GM06990 (cell line): ENCODE measurements at regions not wholly inside any gene's neighbourhood (a gene's known extent, or its start where the extent isn't known, plus 50 kb on each side); places are given as distances from the start of the nearest gene placed in this dataset.

ENCODE experiments used
- DNase-seq: peaks from one replicate; pipeline ENCODE4 v3.0.0-alpha.2; 2011; ENCODE audit not compliant: insufficient read length; ENCODE audit errors: extremely low read depth
- H3K27me3 ChIP-seq: replicated peaks from 2 replicates; pipeline ENCODE4 v1.6.0; 2011; ENCODE audit warnings: low read length; ENCODE audit not compliant: control insufficient read depth, insufficient read depth
- H3K36me3 ChIP-seq: 2 replicates; pipeline ENCODE4 v1.5.1; 2011; ENCODE audit warnings: low read length; ENCODE audit not compliant: control insufficient read depth, insufficient read depth
- H3K4me3 ChIP-seq: replicated peaks from 2 replicates; pipeline ENCODE4 v1.5.1; 2011; ENCODE audit warnings: low read depth, mild to moderate bottlenecking, control low read depth, low read length
- TF ChIP-seq, protein P1 (sequence below): IDR thresholded peaks from 2 replicates; pipeline ENCODE4 v1.5.1; 2011; ENCODE audit warnings: low read length, control low read depth, mild to moderate bottlenecking, inconsistent platforms; ENCODE audit not compliant: insufficient read depth, poor library complexity, severe bottlenecking

DNA sequence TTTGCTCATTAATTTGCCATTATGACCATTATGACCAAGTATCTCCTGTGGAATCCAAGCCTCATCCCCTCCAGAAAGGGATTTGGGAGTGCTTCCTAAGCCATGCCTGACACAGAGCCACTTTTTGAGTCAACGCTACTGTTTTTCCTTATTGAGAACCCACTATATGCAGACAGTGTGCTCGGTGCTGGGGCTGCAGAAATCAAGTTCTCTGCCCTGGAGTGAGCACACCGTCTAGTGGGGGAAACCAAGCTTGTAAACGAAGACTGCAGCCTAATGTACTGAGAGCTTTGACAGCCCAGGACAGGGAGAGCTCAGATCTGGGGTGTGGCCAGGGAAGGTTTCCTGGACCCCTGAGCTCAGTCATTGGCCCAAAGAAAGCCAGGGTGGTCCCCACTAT lies 111.0 kb downstream of the ENGASE start:
- Histone ChIP-seq H3K4me3 (no peak overlapping the region), H3K27me3 (peaks cover 15% of the 10 kb centered on the region), H3K36me3 (no peaks in the 10 kb centered on the region)
- TF ChIP-seq, protein P1, sequence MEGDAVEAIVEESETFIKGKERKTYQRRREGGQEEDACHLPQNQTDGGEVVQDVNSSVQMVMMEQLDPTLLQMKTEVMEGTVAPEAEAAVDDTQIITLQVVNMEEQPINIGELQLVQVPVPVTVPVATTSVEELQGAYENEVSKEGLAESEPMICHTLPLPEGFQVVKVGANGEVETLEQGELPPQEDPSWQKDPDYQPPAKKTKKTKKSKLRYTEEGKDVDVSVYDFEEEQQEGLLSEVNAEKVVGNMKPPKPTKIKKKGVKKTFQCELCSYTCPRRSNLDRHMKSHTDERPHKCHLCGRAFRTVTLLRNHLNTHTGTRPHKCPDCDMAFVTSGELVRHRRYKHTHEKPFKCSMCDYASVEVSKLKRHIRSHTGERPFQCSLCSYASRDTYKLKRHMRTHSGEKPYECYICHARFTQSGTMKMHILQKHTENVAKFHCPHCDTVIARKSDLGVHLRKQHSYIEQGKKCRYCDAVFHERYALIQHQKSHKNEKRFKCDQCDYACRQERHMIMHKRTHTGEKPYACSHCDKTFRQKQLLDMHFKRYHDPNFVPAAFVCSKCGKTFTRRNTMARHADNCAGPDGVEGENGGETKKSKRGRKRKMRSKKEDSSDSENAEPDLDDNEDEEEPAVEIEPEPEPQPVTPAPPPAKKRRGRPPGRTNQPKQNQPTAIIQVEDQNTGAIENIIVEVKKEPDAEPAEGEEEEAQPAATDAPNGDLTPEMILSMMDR, result no peak
- DNase-seq, result no peak

DNA sequence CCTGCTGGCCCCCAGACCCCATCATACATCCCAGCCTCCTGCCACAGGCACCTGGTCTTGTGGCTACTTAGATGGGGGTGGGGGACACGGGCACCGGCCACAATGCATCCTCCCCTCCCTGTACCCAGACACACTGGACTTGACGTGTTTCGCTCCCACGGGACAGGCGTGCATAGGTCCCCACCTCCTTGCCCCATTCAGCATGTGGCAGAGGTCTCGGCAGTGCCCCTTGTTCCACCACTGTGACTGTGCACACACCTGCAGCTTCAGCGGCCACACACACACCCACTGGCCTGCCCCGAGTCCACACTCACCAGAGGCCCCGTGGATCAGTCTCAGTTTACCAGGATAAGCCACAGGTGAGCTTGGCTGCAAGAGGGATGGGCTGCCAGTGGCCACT lies 109.6 kb downstream of the ENGASE start:
- TF ChIP-seq, protein P1, result no peak
- Histone ChIP-seq H3K27me3 (peaks cover 15% of the 10 kb centered on the region), H3K4me3 (no peak overlapping the region), H3K36me3 (no peaks in the 10 kb centered on the region)
- DNase-seq, result no peak

DNA sequence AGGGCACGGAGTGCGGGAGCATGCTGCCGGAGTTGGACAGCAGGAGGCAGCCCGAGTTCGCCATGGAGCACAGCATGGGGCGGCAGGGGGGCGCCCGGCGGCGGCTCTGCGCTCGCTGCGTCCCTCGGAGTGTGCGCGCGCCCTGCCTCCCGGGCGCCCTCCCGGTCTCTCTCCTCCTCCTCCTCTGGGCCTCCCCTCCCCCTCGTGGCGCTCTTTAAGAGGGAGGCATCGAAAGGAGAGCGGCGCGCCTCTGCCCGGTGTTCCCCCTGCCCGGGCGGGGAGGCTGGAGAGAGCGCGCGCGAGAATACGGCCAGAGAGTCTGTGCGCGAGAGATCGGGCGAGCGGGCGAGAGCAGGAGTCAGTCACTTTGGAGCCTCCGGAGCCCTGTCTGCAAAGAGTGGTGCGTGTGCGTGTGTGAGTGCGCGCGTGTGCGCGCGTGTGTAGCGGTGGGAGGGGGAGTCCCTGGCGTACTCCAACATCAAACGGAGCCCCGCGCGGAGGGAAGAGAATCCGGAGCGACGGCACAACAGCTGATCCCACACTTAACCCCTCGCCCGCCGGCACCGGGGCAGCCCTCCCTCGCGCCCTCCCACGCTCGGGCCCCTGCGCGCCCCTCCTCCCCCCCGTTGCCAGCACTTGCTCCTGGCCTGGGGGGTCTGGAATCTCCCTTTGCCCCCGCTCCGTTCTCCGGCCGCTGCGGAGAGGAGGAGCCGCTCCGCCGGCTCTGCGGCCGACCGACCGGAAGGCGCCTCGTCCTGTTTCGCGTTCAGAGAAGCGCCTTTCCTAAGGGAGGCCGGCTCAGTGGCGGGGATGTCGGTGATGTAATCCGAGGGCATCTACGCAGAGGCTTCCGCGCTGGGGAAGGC lies 108.9 kb downstream of the ENGASE start:
- TF ChIP-seq, protein P1, result no peak
- Histone ChIP-seq H3K4me3 (no peak overlapping the region), H3K36me3 (no peaks in the 10 kb centered on the region), H3K27me3 (peaks cover 15% of the 10 kb centered on the region)
- peak; percentile 20 for DNase-seq

DNA sequence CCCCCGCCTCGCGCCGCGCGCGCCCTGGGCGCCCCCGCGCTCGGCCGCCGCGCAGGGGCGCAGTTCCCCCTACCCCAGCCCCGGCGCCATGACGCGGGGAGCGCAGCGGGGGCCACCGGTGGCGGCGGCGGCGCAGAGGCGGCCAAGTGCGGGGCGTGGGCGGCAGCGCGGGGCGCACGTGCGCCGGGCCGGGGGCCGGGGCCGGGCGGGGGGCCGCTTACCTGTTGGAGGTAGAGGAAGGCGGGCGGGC lies 108.3 kb downstream of the ENGASE start:
- Histone ChIP-seq H3K4me3 (no peak overlapping the region), H3K27me3 (peaks cover 15% of the 10 kb centered on the region), H3K36me3 (no peaks in the 10 kb centered on the region)
- TF ChIP-seq, protein P1, result no peak
- DNase-seq, result no peak

DNA sequence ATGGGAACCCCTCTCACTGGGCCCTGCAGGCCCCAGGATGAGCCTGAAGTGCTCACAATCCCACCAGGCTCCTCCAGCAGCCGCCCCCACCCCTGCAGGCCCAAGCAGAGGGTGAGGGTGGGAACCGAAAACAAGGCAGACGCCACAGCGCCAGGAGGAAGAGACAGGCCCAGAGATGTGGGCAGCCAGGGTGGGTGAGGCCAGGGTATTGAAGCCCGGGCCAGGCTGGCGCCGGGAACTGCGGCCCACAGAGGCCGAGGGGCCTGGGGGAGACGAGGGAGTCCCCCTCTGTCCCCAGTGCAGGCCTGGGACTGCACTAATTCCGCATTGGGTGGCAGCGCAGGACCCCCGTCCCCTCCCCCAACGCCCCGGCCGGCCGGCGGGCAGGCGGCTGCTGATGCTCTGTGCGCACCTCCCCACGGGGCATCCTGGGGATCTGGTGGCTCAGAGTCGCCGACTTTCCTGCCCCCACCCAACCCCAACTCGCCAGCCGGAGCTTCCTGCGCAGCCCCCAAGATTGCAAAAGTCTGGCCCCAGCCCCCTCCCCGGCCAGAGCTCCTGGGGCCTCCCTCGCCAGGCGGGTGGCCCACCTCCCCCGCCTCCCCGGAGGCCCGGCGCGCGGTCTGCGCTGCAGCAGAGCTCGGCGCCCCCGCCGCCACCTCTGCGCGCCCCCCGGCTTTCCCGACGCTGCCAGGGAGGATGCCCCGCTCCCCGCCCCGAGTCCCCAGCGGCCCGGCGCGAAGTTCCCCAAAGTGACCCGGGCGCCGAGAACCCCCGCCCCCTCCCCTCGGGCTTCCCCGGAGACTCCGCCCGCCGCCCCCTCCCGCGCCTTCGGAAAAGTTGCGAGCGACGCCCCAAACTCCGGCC lies 107.8 kb downstream of the ENGASE start:
- no peaks in the 10 kb centered on the region for H3K36me3 ChIP-seq
- peaks cover 14% of the 10 kb centered on the region for H3K27me3 ChIP-seq
- H3K4me3 ChIP-seq, result no peak overlapping the region
- no peak for DNase-seq
- TF ChIP-seq, protein P1, result no peak
